DOHH2 (cell line): ENCODE measurements at regions not wholly inside any gene's neighbourhood (a gene's known extent, or its start where the extent isn't known, plus 50 kb on each side); places are given as distances from the start of the nearest gene placed in this dataset.

Experiments
- CTCF ChIP-seq: fragments of 200-600 bp; sonication (generic); IDR thresholded peaks from one replicate; pipeline ENCODE4 v1.5.1; 2014; ENCODE audit warnings: antibody characterized with exemption, mild to moderate bottlenecking, low read depth, low read length; ENCODE audit not compliant: poor library complexity, severe bottlenecking
- EZH2phosphoT487 ChIP-seq: fragments of 200-600 bp; sonication (generic); IDR thresholded peaks from 2 replicates; pipeline ENCODE4 v1.6.1; 2017; ENCODE audit warnings: borderline replicate concordance, mild to moderate bottlenecking, antibody characterized with exemption, low read length, moderate library complexity, mixed read lengths

GRCh38 chr4:54607067-54607466, 50.7 kb upstream of the KIT start:
- TF ChIP-seq CTCF (no peak), EZH2phosphoT487 (no peak)
